ENCODE measurements at regions not wholly inside any gene's neighbourhood (a gene's known extent, or its start where the extent isn't known, plus 50 kb on each side); places are given as distances from the start of the nearest gene placed in this dataset.
A peak's percentile ranks its signal among the peaks of the same experiment; 100 is the strongest.
"Not testable (repeated sequence)": the region's sequence is repeated elsewhere in the genome, so short reads cannot be mapped to it uniquely, and the experiment has no call there.

DNA sequence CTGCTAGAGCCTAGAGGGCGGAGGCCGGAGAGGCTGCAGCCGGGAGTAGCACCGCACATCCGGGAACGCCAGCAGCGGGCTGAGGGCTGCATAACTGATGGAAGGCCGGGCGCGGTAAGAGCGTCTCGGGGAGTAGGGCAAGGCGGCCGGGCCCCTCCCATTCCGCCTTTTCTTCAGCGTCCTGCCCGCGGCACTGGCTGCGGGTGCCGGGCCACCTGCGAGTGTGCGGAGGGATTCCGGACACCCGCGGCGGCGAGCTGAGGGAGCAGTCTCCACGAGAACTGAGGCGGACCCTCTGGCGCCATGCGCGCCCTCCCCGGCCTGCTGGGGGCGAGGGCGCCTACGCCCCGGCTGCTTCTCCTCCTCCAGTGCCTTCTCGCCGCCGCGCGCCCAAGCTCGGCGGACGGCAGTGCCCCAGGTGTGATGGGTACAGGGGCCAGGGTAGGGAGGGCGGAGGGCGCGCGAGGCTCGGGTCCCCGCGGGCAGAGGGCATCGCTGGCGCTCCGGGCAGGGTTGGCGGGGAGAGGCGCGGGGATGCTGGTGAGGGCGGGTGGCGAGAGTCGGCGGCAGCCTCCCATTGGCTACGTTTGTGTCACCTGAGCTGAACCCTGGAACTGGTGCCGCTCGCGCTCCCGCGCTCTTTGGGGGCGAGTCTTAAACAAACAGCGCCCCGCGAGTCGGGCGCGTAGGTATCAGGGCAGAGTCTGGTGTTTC lies 334.4 kb downstream of the SRGAP2C start:
- peak; percentile 48 to 66 for DNase-seq (ENCODE audit: low read depth in 2 of 2)

DNA sequence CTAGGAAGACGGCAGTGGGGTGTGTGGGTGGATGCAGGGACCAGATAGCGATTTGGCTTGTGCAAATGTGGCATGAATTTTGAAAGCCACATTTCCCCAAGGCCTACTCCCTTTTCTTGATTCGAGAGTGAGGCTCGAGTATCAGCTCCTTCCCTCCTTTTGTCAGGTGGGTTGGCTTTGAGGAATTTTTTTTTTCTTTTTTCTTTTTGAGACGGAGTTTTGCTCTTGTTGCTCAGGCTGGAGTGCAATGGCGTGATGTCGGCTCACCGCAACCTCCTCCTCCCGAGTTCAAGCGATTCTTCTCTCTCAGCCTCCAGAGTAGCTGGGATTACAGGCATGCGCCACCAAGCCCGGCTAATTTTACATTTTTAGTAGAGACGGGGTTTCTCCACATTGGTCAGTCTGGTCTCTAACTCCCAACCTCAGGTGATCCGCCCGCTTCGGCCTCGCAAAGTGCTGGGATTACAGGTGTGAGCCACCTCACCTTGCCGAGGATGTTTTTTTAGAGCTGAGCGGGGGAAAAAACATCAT lies 335.0 kb downstream of the SRGAP2C start:
- DNase-seq (ENCODE audit: low read depth in 2 of 2) = not testable (repeated sequence)

DNA sequence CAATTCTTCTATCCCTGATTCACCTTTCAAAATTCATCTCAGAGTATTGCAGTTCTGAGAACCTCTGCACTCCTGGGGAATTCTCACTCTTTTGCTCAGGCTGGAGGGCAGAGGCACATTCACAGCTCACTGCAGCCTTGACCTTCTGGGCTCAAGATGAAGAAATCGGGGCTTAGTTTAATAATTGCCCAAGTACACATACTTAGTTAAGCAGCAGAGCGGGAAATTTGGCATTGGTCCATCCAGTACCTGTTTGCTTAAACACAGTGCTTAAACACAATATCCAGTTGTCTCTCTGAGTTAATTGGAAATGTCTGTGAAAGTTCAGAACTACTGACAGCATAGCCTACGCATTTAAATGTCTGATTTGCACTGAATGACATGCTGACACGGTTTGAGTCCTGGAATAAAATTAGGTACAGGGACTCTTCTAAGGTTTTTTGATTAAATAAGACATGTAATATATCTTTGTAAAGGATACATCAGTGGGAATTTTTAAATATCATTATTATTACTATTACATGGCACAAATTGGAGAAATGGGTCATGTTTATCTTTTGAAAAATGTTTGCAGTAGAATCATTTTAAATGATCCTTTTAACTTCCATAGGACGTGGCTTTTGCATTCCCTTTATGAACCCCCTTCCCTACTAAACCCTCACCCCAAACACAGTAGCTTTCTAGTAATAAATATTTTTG lies 337.4 kb downstream of the SRGAP2C start:
- DNase-seq (ENCODE audit: low read depth in 2 of 2) = no peak

DNA sequence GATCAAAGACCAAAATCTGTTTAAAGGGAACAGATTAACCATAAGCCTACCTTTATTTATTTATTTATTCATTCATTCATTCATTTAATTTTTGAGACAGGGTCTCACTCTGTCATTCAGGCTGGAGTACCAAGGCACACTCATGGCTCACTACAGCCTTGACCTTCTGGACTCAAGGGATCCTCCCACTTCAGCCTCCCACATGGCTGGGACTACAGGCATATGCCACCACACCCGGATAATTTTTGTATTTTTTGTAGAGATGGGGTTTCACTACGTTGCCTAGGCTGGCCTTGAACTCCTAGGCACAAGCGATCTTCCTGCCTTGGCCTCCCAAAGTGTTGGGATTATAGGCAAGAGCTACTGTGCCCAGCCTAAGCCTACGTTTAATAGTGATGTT lies 338.3 kb downstream of the SRGAP2C start:
- not testable (repeated sequence) for DNase-seq (ENCODE audit: low read depth in 2 of 2)

DNA sequence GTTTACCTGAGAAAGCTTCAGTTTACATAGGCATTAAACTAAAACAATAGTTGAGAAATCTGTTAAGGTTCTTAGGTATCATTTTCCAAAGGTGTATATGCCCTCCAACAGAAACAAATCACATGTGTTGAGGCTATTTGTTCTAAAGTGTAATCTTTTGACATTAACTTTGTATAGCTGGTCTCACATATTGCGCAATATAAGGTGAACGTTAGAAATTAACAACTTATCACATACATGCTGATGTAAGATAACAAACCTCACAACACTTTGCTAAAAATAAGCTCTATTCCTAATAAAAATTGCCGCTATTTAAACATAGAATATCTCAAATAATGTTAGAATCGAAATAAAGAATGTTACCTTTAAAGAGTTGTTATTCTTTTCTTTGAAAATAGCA lies 340.6 kb downstream of the SRGAP2C start:
- DNase-seq (ENCODE audit: low read depth in 2 of 2) = no peak

DNA sequence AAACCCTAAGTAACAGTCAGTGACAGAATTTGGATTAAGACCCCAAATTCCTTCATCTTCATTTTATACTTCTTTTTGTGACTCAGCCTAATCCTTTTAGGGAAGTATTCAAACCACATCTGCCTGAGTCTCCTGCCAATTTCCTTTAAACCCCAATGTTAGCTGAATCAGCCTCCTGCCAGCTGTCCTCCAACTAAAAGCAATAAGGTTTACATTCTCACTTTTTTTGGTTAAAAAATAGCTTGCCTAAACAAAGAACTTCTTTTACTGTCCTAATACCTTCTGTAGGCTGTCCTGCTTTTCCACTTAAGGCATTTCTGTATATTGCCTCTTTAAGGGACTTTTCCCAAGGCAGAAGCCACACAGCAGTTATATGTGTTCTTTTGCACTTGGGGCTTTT lies 344.2 kb downstream of the SRGAP2C start:
- not testable (repeated sequence) for DNase-seq (ENCODE audit: low read depth in 2 of 2)

DNA sequence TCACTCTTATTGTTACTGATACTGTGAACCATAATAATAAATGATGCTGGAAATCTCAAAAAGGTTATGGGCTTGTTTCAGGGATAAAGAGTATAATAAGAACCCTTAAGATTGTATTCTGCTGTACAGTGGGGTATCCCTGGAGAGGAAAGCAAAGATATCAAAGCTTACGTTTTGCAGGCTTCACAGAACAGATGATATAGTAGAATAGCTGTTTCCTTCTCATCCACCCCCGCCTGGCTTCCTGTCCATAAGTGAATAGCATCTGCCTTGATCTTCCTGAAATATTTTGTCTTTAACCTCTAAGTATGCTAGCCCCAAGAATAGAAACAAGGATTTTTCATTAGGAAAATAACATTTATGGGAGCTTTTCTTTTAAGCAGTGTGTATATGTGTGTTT lies 345.3 kb downstream of the SRGAP2C start:
- not testable (repeated sequence) for DNase-seq (ENCODE audit: low read depth in 2 of 2)

DNA sequence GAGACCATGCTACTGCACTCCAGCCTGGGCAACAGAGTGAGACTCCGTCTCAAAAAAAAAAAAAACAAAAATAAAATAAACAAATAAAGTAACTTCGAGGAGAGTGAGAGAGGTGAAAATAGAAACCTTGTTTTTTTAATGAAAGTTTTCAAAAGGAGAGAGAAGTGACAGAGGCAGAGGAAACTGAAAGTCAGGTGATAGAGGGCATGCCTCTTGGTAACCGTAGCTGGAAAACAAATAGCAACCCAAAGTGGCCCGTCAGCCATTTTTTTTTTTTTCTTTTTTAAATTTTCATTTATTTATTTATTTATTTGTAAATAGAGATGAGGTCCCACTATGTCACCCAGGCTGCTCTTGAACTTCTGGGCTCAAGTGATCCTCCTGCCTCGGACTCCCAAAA lies 347.0 kb downstream of the SRGAP2C start:
- DNase-seq (ENCODE audit: low read depth in 2 of 2) = not testable (repeated sequence)

DNA sequence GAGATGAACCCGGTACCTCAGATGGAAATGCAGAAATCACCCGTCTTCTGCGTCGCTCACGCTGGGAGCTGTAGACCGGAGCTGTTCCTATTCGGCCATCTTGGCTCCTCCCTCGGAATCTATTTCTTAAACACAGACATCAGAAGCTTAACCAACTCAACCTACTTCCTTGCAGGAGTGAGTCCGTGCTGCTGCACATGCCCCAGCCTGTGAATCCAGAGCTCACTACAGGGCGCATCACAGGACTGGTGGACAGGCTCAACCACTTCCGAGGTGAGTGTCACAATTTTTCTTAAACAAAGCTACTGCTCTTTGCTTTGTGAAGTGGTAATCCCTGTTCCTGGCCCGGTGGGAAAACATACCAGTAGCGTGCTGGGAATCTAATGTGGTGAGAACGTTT lies 353.4 kb downstream of the SRGAP2C start:
- DNase-seq (ENCODE audit: low read depth in 2 of 2) = not testable (repeated sequence)

DNA sequence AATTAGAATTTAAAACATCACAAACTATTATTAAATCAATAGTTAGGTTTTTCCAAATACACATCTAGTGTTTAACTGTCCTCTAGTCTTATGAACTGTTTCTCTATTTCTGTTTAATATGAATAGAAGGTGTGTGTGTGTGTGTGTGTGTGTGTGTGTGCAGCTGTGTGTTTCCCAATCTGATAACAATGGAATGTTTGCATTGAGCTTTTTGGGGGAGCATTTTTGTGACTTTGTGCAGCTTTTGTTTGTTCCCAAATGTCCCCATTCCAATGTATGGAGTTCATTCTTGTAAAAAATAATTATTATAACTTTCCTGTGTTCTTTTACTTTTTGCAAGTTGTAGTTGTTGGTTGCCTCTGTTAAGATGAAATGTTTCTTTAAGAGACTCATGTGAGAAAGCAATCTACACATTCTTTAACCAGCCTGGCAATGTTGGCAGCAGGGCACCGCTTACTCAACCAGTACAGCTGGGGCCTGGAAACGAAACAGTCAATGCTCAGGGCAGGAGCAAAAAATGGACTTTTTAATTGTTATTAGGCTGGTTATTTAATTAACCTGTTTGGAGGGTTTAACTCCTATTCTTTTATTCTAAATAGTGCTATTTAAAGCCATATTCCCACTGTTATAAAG lies 354.3 kb downstream of the SRGAP2C start:
- no peak for DNase-seq (ENCODE audit: low read depth in 2 of 2)

DNA sequence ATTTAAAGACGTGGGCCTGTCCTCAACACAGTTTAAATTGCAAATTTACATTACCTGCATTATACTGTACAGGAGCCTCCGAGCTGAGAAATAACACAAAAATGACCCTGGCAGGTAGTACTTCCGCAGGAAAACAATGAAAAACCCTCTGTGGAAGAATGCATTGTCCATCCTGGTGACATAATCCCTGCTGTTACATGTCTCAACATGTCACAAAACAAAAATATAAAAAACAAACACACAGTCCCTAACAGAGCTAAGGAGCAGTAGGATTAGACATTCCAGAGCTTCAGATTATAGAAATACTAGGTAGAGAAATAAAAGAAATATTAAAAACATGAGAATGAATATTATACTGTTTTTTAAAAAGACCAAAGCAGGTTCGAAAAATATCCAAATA lies 359.2 kb downstream of the SRGAP2C start:
- not testable (repeated sequence) for DNase-seq (ENCODE audit: low read depth in 2 of 2)

DNA sequence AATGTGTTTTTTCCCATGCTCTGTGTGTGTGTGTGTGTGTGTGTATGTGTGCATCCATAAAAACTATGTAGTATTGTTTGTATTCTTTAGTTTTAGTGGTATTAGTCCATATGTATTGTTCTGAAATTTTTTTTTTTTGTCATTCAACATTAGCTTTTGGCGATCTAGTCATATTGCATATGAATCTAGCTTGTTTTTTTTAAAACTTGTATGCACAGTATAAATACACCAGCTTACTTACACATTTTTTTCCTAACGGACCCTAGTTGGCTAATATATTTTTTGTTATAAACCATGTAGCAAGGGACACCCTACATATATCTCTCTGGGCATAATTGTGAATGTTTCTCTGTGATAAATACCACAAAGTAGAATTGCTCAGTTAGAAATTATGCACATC lies 359.7 kb downstream of the SRGAP2C start:
- DNase-seq (ENCODE audit: low read depth in 2 of 2) = no peak

DNA sequence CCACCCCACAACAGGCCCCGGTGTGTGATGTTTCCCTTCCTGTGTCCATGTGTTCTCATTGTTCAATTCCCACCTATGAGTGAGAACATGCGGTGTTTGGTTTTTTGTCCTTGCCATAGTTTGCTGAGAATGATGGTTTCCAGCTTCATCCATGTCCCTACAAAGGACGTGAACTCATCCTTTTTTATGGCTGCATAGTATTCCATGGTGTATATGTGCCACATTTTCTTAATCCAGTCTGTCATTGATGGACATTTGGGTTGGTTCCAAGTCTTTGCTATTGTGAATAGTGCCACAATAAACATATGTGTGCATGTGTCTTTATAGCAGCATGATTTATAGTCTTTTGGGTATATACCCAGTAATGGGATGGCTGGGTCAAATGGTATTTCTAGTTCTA lies 361.1 kb downstream of the SRGAP2C start:
- DNase-seq (ENCODE audit: low read depth in 2 of 2) = not testable (repeated sequence)

DNA sequence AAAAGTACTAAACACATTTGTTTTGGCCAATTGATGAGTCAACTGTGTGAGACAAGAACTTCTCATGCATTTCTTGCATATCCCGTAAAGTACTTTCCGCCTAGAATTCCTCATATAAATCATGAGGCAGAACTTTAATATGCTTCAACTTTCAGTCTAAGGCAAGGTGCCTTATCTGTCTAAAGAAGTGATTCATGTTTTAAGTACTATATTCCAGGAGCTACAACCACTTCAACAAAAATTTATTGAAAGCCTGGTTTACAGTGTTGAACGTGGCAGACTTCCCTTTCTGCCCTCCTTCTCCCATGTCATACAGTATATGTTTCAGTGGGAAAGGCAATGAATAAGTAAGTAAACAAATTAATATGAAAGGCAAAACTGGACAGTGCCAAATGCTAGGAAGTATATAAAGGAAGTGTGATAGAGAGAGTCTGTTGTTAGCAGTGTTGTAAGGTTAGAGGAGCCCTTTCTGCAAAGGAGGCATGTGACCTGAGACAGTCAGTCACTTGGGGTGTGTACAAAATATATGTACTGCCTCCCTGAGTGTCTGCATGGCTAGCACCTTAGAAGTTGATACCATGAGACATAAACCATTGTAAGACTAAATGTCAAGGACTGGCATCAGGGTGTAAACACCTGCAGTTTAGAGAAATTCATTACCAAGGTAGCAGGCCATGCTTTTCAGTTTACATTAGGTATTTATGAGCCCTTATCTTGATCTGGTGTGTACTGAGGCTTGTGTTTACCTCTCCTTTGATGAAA lies 362.2 kb downstream of the SRGAP2C start:
- DNase-seq (ENCODE audit: low read depth in 2 of 2) = no peak

DNA sequence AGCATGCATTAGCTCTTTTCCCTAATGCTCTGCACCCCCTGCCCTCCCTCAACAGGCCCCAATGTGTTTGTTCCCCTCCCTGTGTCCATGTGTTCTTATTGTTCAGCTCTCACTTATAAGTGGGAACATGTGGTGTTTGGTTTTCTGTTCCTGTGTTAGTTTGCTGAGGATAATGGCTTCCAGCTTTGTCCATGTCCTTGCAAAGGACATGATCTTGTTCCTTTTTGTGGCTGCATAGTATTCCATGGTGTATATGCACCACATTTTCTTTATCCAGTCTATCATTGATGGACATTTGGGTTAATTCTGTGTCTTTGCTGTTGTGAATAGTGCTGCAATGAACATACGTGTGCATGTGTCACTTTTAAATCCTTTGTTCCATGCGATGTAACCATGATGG lies 363.0 kb downstream of the SRGAP2C start:
- not testable (repeated sequence) for DNase-seq (ENCODE audit: low read depth in 2 of 2)

DNA sequence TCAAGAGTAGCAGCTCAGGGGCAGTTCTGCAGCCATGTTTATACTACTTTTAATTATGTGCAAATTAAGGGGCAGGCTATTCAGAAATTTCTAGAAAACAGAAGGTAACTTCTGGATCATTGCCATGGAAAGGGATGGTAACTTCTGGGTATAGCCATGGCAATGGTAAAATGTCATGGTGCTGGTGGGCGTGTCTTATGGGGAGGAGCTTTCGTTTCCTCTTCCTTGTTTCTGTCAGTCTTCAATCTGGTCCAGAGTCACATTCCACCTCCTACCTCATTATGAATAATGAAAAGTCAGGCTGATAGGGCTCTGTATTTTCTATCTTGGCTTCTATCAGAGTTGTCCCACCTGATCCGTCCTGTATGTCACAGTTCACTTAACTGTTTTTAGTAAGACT lies 366.0 kb downstream of the SRGAP2C start:
- DNase-seq (ENCODE audit: low read depth in 2 of 2) = not testable (repeated sequence)

DNA sequence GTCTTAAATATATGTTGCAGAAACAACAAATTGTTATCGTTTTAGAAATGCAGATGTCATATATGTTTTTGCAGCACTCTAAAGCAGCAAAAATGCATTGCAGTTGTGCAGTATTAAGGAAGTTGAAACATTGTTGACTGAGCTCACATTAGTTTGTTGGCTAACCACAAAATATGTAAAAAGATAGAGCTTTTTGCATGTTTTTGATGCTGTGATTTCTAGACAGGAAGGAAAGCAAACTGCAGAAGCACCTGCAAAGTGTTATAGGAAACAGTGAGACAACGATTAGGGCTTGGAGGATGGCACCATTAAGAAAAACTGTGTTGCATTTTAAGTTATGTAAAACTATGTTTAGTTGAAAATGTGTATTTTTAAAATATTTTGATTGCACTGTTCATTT lies 366.7 kb downstream of the SRGAP2C start:
- not testable (repeated sequence) for DNase-seq (ENCODE audit: low read depth in 2 of 2)

DNA sequence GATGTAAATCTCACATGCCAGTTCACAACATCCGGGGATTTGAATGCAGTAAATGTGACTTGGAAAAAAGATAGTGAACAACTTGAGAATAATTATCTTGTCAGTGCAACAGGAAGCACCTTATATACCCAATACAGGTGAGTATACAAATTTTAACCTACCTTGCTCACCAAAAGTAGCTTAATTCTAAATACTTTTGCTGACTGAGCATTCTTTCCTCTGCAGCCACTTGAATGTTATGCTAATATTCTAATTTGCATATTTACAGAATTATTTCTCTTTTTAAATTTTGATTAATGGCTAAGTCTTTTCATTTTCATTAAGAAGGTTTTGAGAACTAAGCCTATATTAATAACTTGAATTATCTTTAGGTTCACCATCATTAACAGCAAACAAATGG lies 371.8 kb downstream of the SRGAP2C start:
- not testable (repeated sequence) for DNase-seq (ENCODE audit: low read depth in 2 of 2)

DNA sequence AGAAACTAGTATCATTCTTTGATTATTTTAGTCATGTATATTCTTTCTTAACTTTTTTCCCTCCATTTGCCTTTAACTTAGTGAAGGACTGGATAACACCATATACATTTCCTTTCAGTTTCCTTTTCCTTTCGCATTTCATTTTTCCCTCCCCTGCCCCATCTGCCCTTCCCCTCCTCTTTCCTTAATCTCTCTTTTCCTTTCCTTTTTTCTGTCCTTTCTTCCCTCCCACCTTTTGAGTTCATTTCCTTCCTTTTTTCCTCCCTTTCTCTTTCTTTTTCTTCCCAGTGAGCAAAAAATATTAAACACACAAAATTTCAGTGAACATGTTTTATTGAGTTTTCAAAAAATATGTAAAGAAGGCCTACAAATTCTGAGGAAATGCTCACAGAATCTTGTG lies 373.3 kb downstream of the SRGAP2C start:
- not testable (repeated sequence) for DNase-seq (ENCODE audit: low read depth in 2 of 2)

DNA sequence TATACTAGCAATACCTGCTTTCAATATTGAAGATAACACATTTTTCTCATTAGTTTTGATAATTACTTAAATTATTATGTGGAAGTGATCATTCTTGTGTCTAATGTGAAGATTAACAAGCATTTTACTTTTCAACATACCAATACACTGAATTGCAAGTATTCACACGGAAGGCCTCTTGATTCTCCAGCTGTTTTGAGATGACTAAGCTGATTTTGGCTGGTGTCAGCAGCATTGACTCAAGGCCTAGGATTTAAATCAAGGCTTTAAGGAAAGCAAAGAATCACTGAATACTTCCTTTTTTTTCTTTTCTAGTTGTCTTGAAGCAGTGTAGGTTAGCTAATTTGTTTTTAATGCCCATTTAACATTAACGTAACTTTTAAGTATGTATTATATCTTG lies 373.7 kb downstream of the SRGAP2C start:
- no peak for DNase-seq (ENCODE audit: low read depth in 2 of 2)

DNA sequence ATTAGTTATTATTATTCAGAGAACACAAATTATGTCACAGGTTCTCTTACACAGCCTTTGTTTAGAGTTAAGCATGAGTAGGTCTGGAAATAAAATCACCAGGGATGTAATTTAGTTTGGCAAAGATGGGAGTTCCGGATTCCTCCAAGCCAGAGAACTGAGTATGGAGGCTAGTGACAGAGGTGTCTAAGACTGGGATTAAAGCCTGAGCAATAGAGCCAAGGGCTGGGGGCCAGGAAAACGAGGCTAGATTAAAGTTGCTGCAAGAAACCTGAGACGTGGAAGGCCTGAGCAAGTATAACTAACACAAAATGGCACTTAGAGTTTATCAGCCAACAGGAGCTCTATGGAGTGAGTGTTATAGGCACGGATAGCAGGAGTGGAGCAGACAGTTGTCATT lies 381.6 kb downstream of the SRGAP2C start:
- no peak for DNase-seq (ENCODE audit: low read depth in 2 of 2)

DNA sequence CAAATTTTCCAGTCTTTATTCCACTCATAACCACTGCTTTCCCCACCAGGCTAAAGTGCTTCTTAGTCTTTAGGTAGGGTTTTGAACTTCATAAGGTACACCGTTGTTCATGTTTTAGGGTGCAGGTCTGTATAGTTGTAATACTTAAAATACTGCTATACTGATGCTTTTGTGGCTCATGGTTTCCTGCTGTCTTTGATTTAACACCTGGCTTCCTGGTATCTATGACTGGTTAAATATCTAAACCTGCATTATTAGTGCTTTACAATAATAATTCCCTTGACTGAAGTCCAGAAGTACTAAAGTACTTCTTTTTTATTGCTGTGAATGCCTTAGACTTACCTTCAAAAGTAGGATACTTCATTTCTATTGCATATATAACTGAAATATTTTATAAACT lies 384.7 kb downstream of the SRGAP2C start:
- DNase-seq (ENCODE audit: low read depth in 2 of 2) = no peak

Measured in stimulated activated CD8-positive, alpha-beta memory T cell treated with anti-CD3 and anti-CD28 coated beads, Interleukin-2, amount 100 ng/mL, for 1 hour (primary cell).